HL-60/S4 (cell line): ENCODE measurements at regions not wholly inside any gene's neighbourhood (a gene's known extent, or its start where the extent isn't known, plus 50 kb on each side); places are given as distances from the start of the nearest gene placed in this dataset.
"Not testable (repeated sequence)": the region's sequence is repeated elsewhere in the genome, so short reads cannot be mapped to it uniquely, and the experiment has no call there.

ENCODE experiments used
- in situ Hi-C: fragments of 300-500 bp; cut with MboI; formaldehyde crosslinking; loops from 2 replicates; pipeline ENCODE4 v1.14.3; 2022; ENCODE audit warnings: low sequenced_read_pairs

GRCh38 chr20:60096166-60096565, 137.9 kb downstream of the CDH26 start:
- in situ Hi-C loops, result no loop called here

DNA sequence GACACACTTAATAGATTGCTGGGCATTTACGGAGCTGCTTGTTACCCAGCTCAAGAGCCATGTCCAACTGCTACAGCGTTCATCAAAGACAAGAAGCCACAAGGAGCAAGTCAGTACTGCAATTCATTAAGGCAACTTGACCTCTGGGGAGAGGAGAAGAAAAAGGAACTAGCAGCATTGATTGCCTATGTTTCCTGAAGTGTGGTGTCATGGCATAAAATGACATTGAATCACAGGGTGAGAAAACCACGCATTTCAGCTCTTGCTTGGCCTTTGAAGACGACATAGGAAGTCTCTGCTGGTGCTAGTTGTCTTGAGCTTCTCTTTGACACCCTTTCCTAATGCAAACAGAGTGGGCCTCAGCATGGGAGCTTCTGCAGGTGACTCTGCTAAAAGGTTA, 139.1 kb downstream of the CDH26 start:
- in situ Hi-C loops, result no loop called here

- in situ Hi-C loops, result no loop called here
Observed at GRCh38 chr20:60100780-60101179, 142.6 kb downstream of the CDH26 start.

- in situ Hi-C loops, result no loop called here
Observed at GRCh38 chr20:60101201-60101890, 143.1 kb downstream of the CDH26 start.

DNA sequence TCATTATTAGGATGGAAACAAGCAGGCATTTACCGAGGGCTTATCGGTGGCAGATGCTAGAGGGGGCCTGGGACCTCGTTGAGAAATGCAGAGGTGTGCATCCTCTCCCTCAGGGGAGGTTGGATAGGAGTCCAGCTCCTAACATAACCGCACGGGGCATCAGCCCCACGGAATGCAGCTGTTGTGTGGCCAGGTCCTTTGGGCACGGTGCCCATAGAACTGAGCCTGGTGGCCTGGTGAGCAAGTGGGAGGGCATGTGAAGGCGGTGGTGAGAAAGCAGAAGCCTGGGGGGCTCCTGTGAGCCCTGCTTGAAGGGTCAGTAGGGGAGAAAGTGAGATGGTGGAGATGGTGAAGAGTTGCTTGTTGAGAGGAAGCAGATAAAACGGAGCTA, 143.7 kb downstream of the CDH26 start:
- in situ Hi-C loops, result no loop called here

DNA sequence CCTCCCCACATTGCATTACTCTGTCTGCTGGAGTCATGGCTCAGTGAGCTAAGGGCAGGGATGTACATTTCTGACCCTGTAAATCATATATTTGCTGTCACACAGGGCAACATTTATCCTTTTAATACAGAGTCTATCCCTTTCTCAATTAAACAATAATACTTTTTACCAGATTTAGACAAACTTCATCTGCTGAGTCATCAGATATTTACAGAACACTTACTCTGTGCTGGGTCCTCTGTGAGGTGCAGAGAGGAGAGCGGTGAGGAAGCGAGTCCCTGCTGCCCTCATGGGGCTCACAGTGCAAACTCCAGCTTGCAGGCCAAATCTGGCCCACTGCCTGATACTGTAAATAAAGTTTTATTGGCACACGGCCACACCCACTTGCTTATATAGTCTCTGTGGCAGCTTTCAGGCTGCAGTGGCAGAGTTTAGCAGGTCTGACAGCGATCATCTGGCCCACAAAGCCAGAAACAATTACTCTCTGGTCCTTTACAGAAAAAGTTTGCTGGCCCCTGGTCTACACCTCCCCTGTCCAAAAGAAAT, 144.5 kb downstream of the CDH26 start:
- in situ Hi-C loops, result no loop called here

DNA sequence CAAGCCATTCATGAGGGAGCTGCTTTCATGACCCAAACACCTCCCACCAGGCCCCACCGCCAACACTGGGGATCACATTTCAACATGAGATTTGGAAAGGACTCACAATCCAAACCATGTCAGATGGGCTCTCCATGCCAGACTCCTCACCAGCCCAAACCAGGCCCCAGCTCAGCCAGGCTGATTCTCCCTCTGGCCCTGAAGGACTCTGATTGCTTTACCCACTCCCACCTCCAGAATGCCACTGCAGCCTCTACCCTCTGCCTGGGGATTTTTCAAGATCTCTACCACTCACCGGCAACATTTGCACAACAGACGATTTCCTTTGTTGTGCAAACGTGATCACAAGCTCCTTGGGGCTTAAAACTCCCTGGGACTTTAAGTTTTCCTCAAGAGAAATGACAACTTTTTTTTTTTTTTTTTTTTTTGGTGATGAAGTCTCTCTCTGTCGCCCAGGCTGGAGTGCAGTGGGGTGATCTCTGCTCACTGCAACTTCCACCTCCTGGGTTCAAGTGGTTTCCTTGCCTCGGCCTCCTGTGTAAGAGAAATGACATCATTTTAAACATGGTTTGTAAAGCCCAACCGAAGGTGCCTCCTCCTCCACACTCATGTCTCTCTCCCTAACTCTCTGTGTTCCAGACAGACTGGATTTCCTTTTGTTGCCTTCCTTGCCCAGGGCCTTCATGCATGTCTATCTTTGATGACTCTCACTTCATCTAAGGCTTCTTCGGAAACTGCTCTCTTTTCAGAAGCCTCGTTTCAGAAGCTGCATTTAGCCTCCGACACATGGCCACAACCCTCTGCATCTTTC, 147.0 kb downstream of the CDH26 start:
- in situ Hi-C loops, result no loop called here

DNA sequence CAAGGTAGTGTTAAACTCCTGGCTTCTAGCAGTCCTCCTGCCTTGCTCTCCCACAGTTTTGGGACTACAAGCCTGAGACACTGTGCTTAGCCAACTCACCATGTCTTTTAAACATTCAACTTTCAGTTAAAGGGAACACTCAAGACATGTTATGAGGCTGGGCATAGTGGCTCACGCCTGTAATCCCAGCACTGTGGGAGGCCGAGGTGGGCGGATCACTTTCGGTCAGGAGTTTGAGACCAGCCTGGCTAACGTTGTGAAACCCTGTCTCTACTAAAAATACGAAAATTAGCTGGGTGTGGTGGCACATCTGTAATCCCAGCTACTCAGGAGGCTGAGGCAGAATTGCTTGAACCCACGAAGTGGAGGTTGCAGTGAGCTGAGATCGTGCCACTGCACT, 148.0 kb downstream of the CDH26 start:
- in situ Hi-C loops, result not testable (repeated sequence)

GRCh38 chr20:60107621-60108390, 149.6 kb downstream of the CDH26 start:
- in situ Hi-C loops, result no loop called here

DNA sequence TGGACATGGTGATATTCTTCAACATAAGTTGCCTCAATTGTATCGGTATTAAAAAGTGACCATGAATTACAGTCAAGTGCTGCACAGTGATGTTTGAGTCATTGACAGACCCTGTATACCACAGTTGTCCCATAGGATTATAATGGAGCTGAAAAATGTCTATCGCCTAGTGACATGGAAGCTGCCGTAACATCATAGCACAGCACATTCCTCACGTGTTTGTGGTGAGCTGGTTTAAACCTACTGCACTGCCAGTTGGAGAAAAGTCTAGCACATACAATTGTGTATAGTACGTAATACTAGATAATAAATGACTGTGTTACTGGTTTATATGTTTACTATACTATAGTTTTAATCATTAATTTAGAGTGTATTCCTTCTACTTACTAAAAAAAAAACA, 150.2 kb downstream of the CDH26 start:
- in situ Hi-C loops, result no loop called here

- in situ Hi-C loops, result no loop called here
Observed at GRCh38 chr20:60113024-60113724, 155.0 kb downstream of the CDH26 start.

DNA sequence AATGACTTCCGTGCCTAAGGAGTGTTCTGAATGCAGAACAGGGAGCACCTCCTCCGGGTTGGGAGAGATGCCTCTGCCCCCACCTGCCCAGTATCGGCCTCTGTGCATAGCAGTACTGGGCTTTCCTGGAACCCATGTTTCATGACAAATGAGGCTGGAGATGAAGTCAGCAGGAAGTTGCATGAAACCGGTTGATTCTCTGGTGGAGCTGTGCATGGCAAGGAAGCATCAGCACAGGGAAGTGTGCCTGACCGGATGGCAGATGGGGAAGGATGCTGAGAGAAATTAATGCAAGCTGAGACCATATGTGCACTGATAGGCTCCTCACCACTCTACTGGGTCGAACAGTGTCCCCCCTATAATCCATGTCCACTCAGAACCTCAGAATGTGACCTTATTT, 155.5 kb downstream of the CDH26 start:
- in situ Hi-C loops, result no loop called here

DNA sequence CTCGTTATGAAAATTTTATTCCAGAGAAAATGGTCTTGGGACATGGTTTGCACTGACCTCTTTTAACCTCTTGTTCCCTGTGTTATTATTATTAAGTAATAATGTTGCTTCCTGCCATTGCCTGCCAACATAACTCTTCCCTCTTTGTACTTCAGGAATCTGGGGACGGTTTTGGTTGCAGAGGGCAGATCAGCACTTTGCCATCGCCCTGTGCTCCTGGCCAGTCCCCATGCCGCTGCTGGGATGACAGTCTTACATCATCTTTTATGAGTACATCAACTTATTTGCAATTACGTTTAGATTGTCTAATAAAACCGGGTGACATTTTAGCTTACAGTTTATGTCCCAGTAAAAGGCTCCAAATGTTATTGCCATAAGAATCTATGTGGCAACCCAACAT, 157.2 kb downstream of the CDH26 start:
- in situ Hi-C loops, result no loop called here

GRCh38 chr20:60116128-60116909, 158.1 kb downstream of the CDH26 start:
- in situ Hi-C loops, result no loop called here

GRCh38 chr20:60117065-60117464, 158.8 kb downstream of the CDH26 start:
- in situ Hi-C loops, result no loop called here

- in situ Hi-C loops, result no loop called here
Observed at GRCh38 chr20:60121903-60122302, 163.7 kb downstream of the CDH26 start.

GRCh38 chr20:60122671-60123070, 164.4 kb downstream of the CDH26 start:
- in situ Hi-C loops, result no loop called here

DNA sequence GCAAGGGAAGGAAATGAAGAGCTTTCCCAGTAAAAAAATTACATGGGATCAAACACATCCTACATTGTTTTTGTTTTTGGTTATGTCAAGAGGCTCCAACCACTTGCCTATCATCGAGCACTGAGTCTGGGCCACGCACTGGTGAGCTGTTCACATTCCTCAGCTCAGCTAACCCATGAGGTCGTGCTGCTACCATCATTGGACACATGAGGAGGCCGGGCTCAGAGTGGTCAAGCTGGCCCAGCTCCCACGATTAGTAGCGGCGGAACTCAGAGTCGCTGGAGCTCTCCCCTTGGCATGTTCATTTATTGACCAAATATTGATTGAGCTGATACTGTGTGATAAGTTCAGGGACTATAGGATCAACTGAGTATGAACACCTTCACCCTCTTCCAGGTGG, 164.9 kb downstream of the CDH26 start:
- in situ Hi-C loops, result no loop called here

GRCh38 chr20:60123652-60124051, 165.4 kb downstream of the CDH26 start:
- in situ Hi-C loops, result no loop called here

DNA sequence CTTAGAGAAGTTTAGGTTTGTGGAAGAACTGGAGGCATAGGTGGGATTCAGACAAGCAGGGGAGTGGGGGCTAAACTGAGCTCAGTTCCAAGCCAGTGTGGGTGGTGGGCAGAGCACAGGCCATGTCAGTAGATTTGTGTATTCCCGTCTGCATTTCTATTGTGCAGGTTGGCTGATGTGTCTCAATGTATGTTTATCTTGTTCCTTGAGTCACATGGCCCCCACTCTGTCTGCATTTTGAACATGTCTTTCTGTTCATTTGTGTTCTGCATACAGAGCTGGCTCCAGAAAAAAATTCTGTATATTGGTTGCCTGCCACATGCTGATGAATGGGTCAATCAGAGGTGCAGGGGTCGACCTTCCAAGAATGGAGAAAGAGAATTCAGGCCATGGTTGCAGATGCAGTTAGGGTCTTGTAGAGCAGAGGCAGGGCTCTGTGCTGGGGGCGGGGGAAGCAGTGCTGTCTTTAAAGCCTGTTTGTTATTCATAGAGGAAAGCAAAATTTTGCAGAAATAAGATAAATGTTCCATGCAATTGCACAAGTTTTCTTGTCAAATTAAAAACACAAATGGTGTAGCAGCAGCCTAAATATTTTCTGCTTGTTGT, 166.7 kb downstream of the CDH26 start:
- in situ Hi-C loops, result no loop called here
